GM19395 (cell line): ENCODE measurements at regions not wholly inside any gene's neighbourhood (a gene's known extent, or its start where the extent isn't known, plus 50 kb on each side); places are given as distances from the start of the nearest gene placed in this dataset.

ENCODE experiments used
- ATAC-seq: cut with Tn5 transposase; IDR thresholded peaks from one replicate; pipeline ENCODE4 v1.9.1; 2021; ENCODE audit warnings: mild to moderate bottlenecking, moderate library complexity; ENCODE audit not compliant: unreplicated experiment

- ATAC-seq, result peak; percentile 60
Observed at GRCh38 chr3:17965331-17965730, 222.9 kb upstream of the TBC1D5 start.

- no peak for ATAC-seq
Observed at GRCh38 chr3:17964108-17964507, 221.7 kb upstream of the TBC1D5 start.

GRCh38 chr3:17955411-17955810 lies 213.0 kb upstream of the TBC1D5 start:
- no peak for ATAC-seq

GRCh38 chr3:17954801-17955200 lies 212.4 kb upstream of the TBC1D5 start:
- no peak for ATAC-seq

- ATAC-seq, result no peak
Observed at GRCh38 chr3:17951241-17951640, 208.8 kb upstream of the TBC1D5 start.

- ATAC-seq, result no peak
Observed at GRCh38 chr3:17949101-17949500, 206.7 kb upstream of the TBC1D5 start.

GRCh38 chr3:17947833-17948232 lies 205.4 kb upstream of the TBC1D5 start:
- ATAC-seq, result no peak

GRCh38 chr3:17946619-17947018 lies 204.2 kb upstream of the TBC1D5 start:
- no peak for ATAC-seq

- no peak for ATAC-seq
Observed at GRCh38 chr3:17945799-17946399, 203.5 kb upstream of the TBC1D5 start.

GRCh38 chr3:17945018-17945798 lies 202.8 kb upstream of the TBC1D5 start:
- no peak for ATAC-seq

GRCh38 chr3:17942856-17943255 lies 200.4 kb upstream of the TBC1D5 start:
- no peak for ATAC-seq

GRCh38 chr3:17941766-17942165 lies 199.3 kb upstream of the TBC1D5 start:
- no peak for ATAC-seq

GRCh38 chr3:17941152-17941551 lies 198.7 kb upstream of the TBC1D5 start:
- ATAC-seq, result no peak

GRCh38 chr3:17939157-17939556 lies 196.7 kb upstream of the TBC1D5 start:
- no peak for ATAC-seq

- no peak for ATAC-seq
Observed at GRCh38 chr3:17938313-17938712, 195.9 kb upstream of the TBC1D5 start.

GRCh38 chr3:17936736-17937480 lies 194.5 kb upstream of the TBC1D5 start:
- no peak for ATAC-seq

- ATAC-seq, result no peak
Observed at GRCh38 chr3:17935222-17935621, 192.8 kb upstream of the TBC1D5 start.

- ATAC-seq, result no peak
Observed at GRCh38 chr3:17932136-17932771, 189.8 kb upstream of the TBC1D5 start.

- no peak for ATAC-seq
Observed at GRCh38 chr3:17931131-17931530, 188.7 kb upstream of the TBC1D5 start.

GRCh38 chr3:17928502-17929145 lies 186.2 kb upstream of the TBC1D5 start:
- no peak for ATAC-seq

- no peak for ATAC-seq
Observed at GRCh38 chr3:17927036-17927435, 184.6 kb upstream of the TBC1D5 start.
